ENCODE measurements at regions not wholly inside any gene's neighbourhood (a gene's known extent, or its start where the extent isn't known, plus 50 kb on each side); places are given as distances from the start of the nearest gene placed in this dataset.

DNA sequence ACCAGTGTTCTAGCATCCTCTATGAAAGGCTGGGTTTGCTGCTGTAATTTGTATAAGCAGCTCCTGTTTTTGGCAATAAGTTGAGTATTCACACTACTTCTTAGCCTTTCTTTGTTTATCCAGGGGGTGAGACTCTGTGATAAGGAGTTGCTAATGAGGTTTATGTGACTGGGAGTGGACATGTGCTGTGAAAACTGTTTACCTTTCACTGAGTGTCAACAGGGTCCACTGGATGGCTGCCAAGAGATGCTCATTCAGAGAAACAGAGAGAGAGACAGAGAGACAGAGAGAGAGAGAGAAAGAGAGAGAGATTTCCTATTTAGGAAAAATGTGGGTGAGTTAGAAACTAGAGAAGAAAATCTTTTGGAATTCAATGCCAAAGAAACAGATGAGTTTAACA is 233.9 kb downstream of the CHIC2 start:
- TF ChIP-seq CTCF (IDR thresholded peaks at IDR 0.05) (no peak), POLR2AphosphoS5 (IDR thresholded peaks at IDR 0.05) (no peak), POLR2A (IDR thresholded peaks at IDR 0.05) (no peak), EP300 (IDR thresholded peaks at IDR 0.05) (no peak)
